NK-92 treated with Interleukin-12 subunit alpha and Interleukin-12 subunit beta, amount 100 ng/mL, for 24 hours (cell line): ENCODE measurements at regions not wholly inside any gene's neighbourhood (a gene's known extent, or its start where the extent isn't known, plus 50 kb on each side); places are given as distances from the start of the nearest gene placed in this dataset.

Experiments used
- DNase-seq: peaks from one replicate; lab custom pipeline; 2025; lab: John Stamatoyannopoulos, UW

GRCh38 chrY:7204456-7204855, 292.9 kb upstream of the AMELY start:
- no peak for DNase-seq

GRCh38 chrY:7182591-7182990, 271.0 kb upstream of the AMELY start:
- no peak for DNase-seq

GRCh38 chrY:7177631-7178030, 266.1 kb upstream of the AMELY start:
- DNase-seq = no peak

- no peak for DNase-seq
These were observed 257.9 kb upstream of the AMELY start for GRCh38 chrY:7169475-7169874.

- DNase-seq = no peak
These were observed 229.9 kb upstream of the AMELY start for GRCh38 chrY:7141477-7141876.
